Right lobe of liver (tissue), 6 donors: ENCODE measurements at regions not wholly inside any gene's neighbourhood (a gene's known extent, or its start where the extent isn't known, plus 50 kb on each side); places are given as distances from the start of the nearest gene placed in this dataset.

Experiments used
- ATAC-seq, 4 donors: fragments of 200-7000 bp; cut with Tn5 transposase; one replicate each; pipeline ENCODE4 v1.9.1; 2020; ENCODE audit warnings: mild to moderate bottlenecking in 4 of 4, moderate library complexity in 4 of 4
- DNase-seq, 3 donors: peaks; one replicate each; pipeline ENCODE4 v3.0.0-alpha.2; 2020
- H3K27ac ChIP-seq, 3 donors: fragments of 200-600 bp; one replicate each; pipeline ENCODE4 v1.8.0; 2022
- H3K27me3 ChIP-seq, 2 donors: fragments of 200-600 bp; one replicate each; pipeline ENCODE4 v1.8.0; 2022
- H3K36me3 ChIP-seq, 4 donors: fragments of 200-600 bp; sonication (generic) in 1 of 4; one replicate each; pipeline versions ENCODE4 v1.5.1 to v1.8.0; 2017 to 2022; ENCODE audit warnings: control low read depth in 1 of 4
- H3K4me1 ChIP-seq, 4 donors: fragments of 200-600 bp; sonication (generic) in 1 of 4; one replicate each; pipeline versions ENCODE4 v1.5.1 to v1.8.0; 2017 to 2022; ENCODE audit warnings: control low read depth in 1 of 4
- H3K4me3 ChIP-seq, 3 donors: fragments of 200-600 bp; one replicate each; pipeline ENCODE4 v1.8.0; 2022
- H3K9me3 ChIP-seq, 4 donors: fragments of 200-600 bp; sonication (generic) in 1 of 4; one replicate each; pipeline versions ENCODE4 v1.5.1 to v1.8.0; 2017 to 2022; ENCODE audit warnings: control low read depth in 1 of 4
- POLR2A ChIP-seq: fragments of 450-650 bp; IDR thresholded peaks from one replicate; pipeline ENCODE4 v1.6.1; 2017; ENCODE audit warnings: antibody characterized with exemption, mild to moderate bottlenecking
- WGBS: methylation state at CpG from one replicate; pipeline ENCODE4 v1.1.6; 2018; ENCODE audit warnings: low coverage, low lambda C conversion rate; ENCODE audit not compliant: insufficient coverage; ENCODE audit errors: missing lambda C conversion rate; 5-methylcytosine and 5-hydroxymethylcytosine counted together
- intact Hi-C, 2 donors: fragments of 100-400 bp; cut with DNase I; formaldehyde crosslinking; loops; one replicate each; pipeline versions ENCODE4 v1.11.2 to v1.14.1; 2022
- TF ChIP-seq, protein P1 (sequence below), 4 donors: fragments of 200-600 bp in 3 of 4; fragments of 450-650 bp in 1 of 4; IDR thresholded peaks; one replicate each; pipeline versions ENCODE4 v1.5.1 to v1.8.0; 2016 to 2022; ENCODE audit warnings: antibody characterized with exemption in 4 of 4, mild to moderate bottlenecking in 2 of 4
- donor health status: DM: no; HTN: yes; CAD: no.
- donor health status: DM: no; HTN: no; CAD: no.
- donor health status: DM: no; HTN: no; CAD: no.
- donor health status: DM: no; HTN: yes; CAD: no.
- donor health status: DM: no; HTN: yes; CAD: no.

DNA sequence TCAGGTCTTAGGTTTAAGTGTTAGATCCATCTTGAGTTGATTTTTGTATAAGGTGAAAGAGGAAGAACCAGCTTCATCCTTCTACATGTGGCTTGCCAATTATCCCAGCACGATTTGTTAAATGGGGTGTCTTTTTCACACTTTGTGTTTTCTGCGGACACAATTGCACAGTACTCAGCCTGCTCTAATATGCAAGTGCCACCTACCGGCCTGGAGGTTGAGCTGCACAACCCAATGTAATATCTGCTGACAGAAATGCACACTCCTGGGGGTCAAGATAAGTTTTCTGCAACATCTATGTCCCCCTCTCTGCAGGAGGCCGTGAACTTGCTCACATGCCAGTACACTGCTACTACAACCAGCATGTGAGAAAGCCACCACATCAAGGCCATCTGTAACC, 791.9 kb upstream of the ROBO1 start:
- Histone ChIP-seq H3K36me3 (no peaks in the 10 kb centered on the region), H3K27me3 (no peaks in the 10 kb centered on the region), H3K9me3 (peaks cover 0 to 6% (median 0%) of the 10 kb centered on the region in 4 donors), H3K27ac (no peak overlapping the region), H3K4me3 (no peak overlapping the region), H3K4me1 (no peaks in the 10 kb centered on the region)
- intact Hi-C loops: no loop called here
- 50% methylated on average over 4 of the region's 4 CpGs for WGBS
- no peak for ATAC-seq
- DNase-seq: no peak
- TF ChIP-seq, protein P1, sequence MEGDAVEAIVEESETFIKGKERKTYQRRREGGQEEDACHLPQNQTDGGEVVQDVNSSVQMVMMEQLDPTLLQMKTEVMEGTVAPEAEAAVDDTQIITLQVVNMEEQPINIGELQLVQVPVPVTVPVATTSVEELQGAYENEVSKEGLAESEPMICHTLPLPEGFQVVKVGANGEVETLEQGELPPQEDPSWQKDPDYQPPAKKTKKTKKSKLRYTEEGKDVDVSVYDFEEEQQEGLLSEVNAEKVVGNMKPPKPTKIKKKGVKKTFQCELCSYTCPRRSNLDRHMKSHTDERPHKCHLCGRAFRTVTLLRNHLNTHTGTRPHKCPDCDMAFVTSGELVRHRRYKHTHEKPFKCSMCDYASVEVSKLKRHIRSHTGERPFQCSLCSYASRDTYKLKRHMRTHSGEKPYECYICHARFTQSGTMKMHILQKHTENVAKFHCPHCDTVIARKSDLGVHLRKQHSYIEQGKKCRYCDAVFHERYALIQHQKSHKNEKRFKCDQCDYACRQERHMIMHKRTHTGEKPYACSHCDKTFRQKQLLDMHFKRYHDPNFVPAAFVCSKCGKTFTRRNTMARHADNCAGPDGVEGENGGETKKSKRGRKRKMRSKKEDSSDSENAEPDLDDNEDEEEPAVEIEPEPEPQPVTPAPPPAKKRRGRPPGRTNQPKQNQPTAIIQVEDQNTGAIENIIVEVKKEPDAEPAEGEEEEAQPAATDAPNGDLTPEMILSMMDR (IDR thresholded peaks at IDR 0.05): no peak
- TF ChIP-seq POLR2A: no peak

DNA sequence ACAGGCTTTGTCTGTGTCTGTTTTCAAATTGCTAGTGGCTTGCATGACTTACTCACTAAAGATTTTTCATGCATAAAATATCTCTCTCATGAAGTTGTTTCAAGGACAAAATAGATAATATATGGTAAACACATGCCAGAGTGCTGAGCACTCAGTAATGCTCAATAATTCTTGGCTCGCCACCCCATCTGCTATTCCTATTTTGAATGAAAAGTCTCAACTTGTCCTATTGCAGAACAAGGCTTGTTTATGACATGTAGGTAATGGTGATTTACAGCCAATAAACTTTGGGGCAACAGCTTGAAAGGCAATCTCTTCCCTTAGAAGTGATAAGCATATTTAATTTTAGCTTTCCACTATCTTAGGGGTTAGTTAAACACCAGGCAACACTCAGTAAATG, 789.0 kb upstream of the ROBO1 start:
- 69% methylated on average over 1 of the region's 1 CpG for WGBS
- Histone ChIP-seq H3K9me3 (peaks cover 0 to 6% (median 0%) of the 10 kb centered on the region in 4 donors), H3K36me3 (no peaks in the 10 kb centered on the region), H3K4me3 (no peak overlapping the region), H3K4me1 (no peaks in the 10 kb centered on the region), H3K27ac (no peak overlapping the region), H3K27me3 (no peaks in the 10 kb centered on the region)
- TF ChIP-seq, protein P1 (IDR thresholded peaks at IDR 0.05): no peak
- TF ChIP-seq POLR2A: no peak
- no peak for DNase-seq
- intact Hi-C loops: no loop called here
- no peak for ATAC-seq

DNA sequence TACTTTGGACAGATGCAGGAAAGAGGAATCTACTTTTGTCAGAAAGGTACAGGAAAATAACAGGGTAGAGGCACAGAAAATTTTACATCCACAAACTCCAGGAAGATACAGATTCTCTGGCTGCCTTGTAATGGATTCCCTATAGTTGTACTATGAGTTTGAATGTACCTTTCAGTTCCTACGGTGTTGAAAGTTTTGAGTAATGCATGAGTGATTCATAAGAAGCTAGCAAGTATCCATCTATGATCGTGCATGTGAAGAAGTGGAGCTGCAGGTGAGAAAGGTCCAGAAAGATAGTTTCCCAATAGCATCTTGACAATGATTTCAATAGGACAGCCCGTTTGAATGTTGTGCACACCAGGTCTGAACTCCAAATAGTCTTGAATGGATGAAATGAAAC, 786.5 kb upstream of the ROBO1 start:
- H3K9me3 ChIP-seq: peaks cover 0 to 6% (median 0%) of the 10 kb centered on the region in 4 donors
- intact Hi-C loops: no loop called here
- H3K4me3 ChIP-seq: no peak overlapping the region
- H3K36me3 ChIP-seq: no peaks in the 10 kb centered on the region
- WGBS: 46% methylated on average over 3 of the region's 3 CpGs
- H3K4me1 ChIP-seq: no peaks in the 10 kb centered on the region
- H3K27ac ChIP-seq: no peak overlapping the region
- TF ChIP-seq POLR2A: no peak
- TF ChIP-seq, protein P1 (IDR thresholded peaks at IDR 0.05): no peak
- ATAC-seq (no peak), DNase-seq (no peak)
- no peaks in the 10 kb centered on the region for H3K27me3 ChIP-seq

DNA sequence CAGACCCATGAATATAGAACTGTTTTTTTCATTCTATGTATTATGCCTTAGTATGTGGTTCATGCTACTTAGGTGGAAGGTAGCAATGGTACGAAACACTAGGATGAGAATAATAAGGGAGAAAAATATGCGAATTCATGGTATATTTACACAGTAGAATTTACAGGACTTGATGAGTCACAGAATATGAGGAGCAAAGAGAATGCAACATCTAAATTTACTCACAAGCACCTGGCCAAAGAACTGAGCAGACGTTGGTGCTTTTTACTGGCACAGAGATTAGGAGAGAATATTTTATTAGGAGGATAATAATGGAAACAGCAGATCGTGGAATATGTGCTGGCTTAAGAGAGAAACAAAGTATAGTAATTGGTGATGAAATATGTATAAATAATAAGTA, 785.4 kb upstream of the ROBO1 start:
- no peak overlapping the region for H3K4me3 ChIP-seq
- no peak for TF ChIP-seq POLR2A
- TF ChIP-seq, protein P1 (IDR thresholded peaks at IDR 0.05): no peak
- no peaks in the 10 kb centered on the region for H3K27me3 ChIP-seq
- intact Hi-C loops: no loop called here
- H3K27ac ChIP-seq: no peak overlapping the region
- 40% methylated on average over 4 of the region's 4 CpGs for WGBS
- DNase-seq (no peak), ATAC-seq (no peak)
- H3K9me3 ChIP-seq: peaks cover 0 to 6% (median 0%) of the 10 kb centered on the region in 4 donors
- H3K36me3 ChIP-seq: no peaks in the 10 kb centered on the region
- no peaks in the 10 kb centered on the region for H3K4me1 ChIP-seq

DNA sequence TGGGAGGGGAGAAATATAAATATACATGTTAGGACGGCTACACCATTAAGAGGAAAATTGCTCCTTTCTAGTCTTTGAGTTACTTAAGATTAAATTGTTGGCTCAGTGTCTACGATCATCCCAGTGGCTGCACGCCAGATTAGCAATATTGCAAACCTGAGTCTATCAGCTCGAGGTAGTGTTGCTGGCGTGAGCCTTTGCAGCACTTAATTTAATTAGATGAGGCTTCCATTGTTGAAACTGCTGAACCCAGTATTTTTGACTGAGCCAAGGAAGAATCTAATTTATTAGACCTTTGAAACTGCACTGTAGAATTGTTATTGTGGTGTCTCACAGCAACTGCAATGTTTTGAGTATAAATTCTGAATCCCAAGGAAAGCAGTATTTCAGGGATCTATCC, 782.4 kb upstream of the ROBO1 start:
- Histone ChIP-seq H3K27me3 (no peaks in the 10 kb centered on the region), H3K4me3 (no peak overlapping the region), H3K36me3 (no peaks in the 10 kb centered on the region), H3K4me1 (no peaks in the 10 kb centered on the region), H3K27ac (no peak overlapping the region), H3K9me3 (no peaks in the 10 kb centered on the region)
- no peak for DNase-seq
- intact Hi-C loops: no loop called here
- ATAC-seq: no peak
- 46% methylated on average over 5 of the region's 5 CpGs for WGBS
- TF ChIP-seq, protein P1 (IDR thresholded peaks at IDR 0.05): no peak
- no peak for TF ChIP-seq POLR2A
